ENCODE measurements at regions not wholly inside any gene's neighbourhood (a gene's known extent, or its start where the extent isn't known, plus 50 kb on each side); places are given as distances from the start of the nearest gene placed in this dataset.
"Not testable (repeated sequence)": the region's sequence is repeated elsewhere in the genome, so short reads cannot be mapped to it uniquely, and the experiment has no call there.

GRCh38 chrX:43448688-43449087 lies 207.4 kb upstream of the MAOA start:
- POLR2A ChIA-PET = no interaction called here

GRCh38 chrX:43450355-43450754 lies 205.7 kb upstream of the MAOA start:
- Mint-ChIP-seq H3K27ac (no peak overlapping the region), H3K4me3 (no peak overlapping the region), H3K9me3 (peaks cover 5% of the 10 kb centered on the region), H3K27me3 (no peaks in the 10 kb centered on the region), H3K4me1 (ENCODE audit: low read depth) (no peaks in the 10 kb centered on the region), H3K36me3 (ENCODE audit: low read depth) (no peaks in the 10 kb centered on the region)
- Histone ChIP-seq H3K4me3 (ENCODE audit: low read length) (no peak overlapping the region), H3K9me3 (ENCODE audit: control insufficient read depth in 1 of 2, insufficient read depth in 1 of 2, low read length in 2 of 2) (peaks cover 7 to 15% of the 10 kb centered on the region in 2 experiments), H3K4me1 (ENCODE audit: insufficient read depth, low read length) (no peaks in the 10 kb centered on the region), H3K27me3 (ENCODE audit: control insufficient read depth in 1 of 2, insufficient read depth in 2 of 2, low read length in 2 of 2) (no peaks in the 10 kb centered on the region), H3K27ac (ENCODE audit: low read depth in 1 of 2, low read length in 2 of 2) (no peak overlapping the region), H3K36me3 (ENCODE audit: insufficient read depth, low read length) (no peaks in the 10 kb centered on the region)
- ATAC-seq (ENCODE audit: poor library complexity) = no peak
- intact Hi-C loops (cut with DNase I, micrococcal nuclease) = no loop called here
- TF ChIP-seq CTCF (IDR thresholded peaks at IDR 0.05) = no peak
- ChIA-PET POLR2A (no interaction called here), CTCF (no interaction called here)
- no peak for DNase-seq

More at GRCh38 chrX:43448688-43449087, 207.4 kb upstream of the MAOA start:
- H3K9me3 ChIP-seq (ENCODE audit: control insufficient read depth in 1 of 2, insufficient read depth in 1 of 2, low read length in 2 of 2) = peaks cover 7 to 15% of the 10 kb centered on the region in 2 experiments
- Mint-ChIP-seq H3K4me1 (ENCODE audit: low read depth) (no peaks in the 10 kb centered on the region), H3K9me3 (peaks cover 5% of the 10 kb centered on the region), H3K27me3 (peaks cover 4% of the 10 kb centered on the region), H3K4me3 (no peak overlapping the region), H3K36me3 (ENCODE audit: low read depth) (no peaks in the 10 kb centered on the region), H3K27ac (no peak overlapping the region)
- H3K36me3 ChIP-seq (ENCODE audit: insufficient read depth, low read length) = no peaks in the 10 kb centered on the region
- intact Hi-C loops (cut with DNase I, micrococcal nuclease) = no loop called here
- no peak overlapping the region for H3K4me3 ChIP-seq (ENCODE audit: low read length)
- DNase-seq (no peak), ATAC-seq (ENCODE audit: poor library complexity) (no peak)
- H3K27me3 ChIP-seq (ENCODE audit: control insufficient read depth in 1 of 2, insufficient read depth in 2 of 2, low read length in 2 of 2) = no peaks in the 10 kb centered on the region
- no peaks in the 10 kb centered on the region for H3K4me1 ChIP-seq (ENCODE audit: insufficient read depth, low read length)
- CTCF ChIA-PET = no interaction called here
- no peak overlapping the region for H3K27ac ChIP-seq (ENCODE audit: low read depth in 1 of 2, low read length in 2 of 2)
- no peak for TF ChIP-seq CTCF (IDR thresholded peaks at IDR 0.05)

- H3K4me1 Mint-ChIP-seq (ENCODE audit: low read depth); POLR2A ChIA-PET; H3K36me3 Mint-ChIP-seq (ENCODE audit: low read depth); intact Hi-C loops (cut with DNase I, micrococcal nuclease); H3K4me3 ChIP-seq (ENCODE audit: low read length); ATAC-seq (ENCODE audit: poor library complexity); H3K27me3 Mint-ChIP-seq; H3K36me3 ChIP-seq (ENCODE audit: insufficient read depth, low read length); H3K27me3 ChIP-seq (ENCODE audit: control insufficient read depth in 1 of 2, insufficient read depth in 2 of 2, low read length in 2 of 2); H3K27ac Mint-ChIP-seq; CTCF ChIA-PET; H3K4me3 Mint-ChIP-seq; DNase-seq; H3K4me1 ChIP-seq (ENCODE audit: insufficient read depth, low read length); H3K27ac ChIP-seq (ENCODE audit: low read depth in 1 of 2, low read length in 2 of 2); H3K9me3 Mint-ChIP-seq: not testable (repeated sequence)
- peaks cover 7 to 15% of the 10 kb centered on the region in 2 experiments for H3K9me3 ChIP-seq (ENCODE audit: control insufficient read depth in 1 of 2, insufficient read depth in 1 of 2, low read length in 2 of 2)
These were observed 204.0 kb upstream of the MAOA start for GRCh38 chrX:43451976-43452686.

GRCh38 chrX:43456063-43456462 lies 200.0 kb upstream of the MAOA start:
- Histone ChIP-seq H3K9me3 (ENCODE audit: control insufficient read depth in 1 of 2, insufficient read depth in 1 of 2, low read length in 2 of 2) (peaks cover 6 to 7% of the 10 kb centered on the region in 2 experiments), H3K4me1 (ENCODE audit: insufficient read depth, low read length) (no peaks in the 10 kb centered on the region), H3K27me3 (ENCODE audit: control insufficient read depth in 1 of 2, insufficient read depth in 2 of 2, low read length in 2 of 2) (no peaks in the 10 kb centered on the region), H3K27ac (ENCODE audit: low read depth in 1 of 2, low read length in 2 of 2) (no peak overlapping the region), H3K36me3 (ENCODE audit: insufficient read depth, low read length) (no peaks in the 10 kb centered on the region), H3K4me3 (ENCODE audit: low read length) (no peak overlapping the region)
- ATAC-seq (ENCODE audit: poor library complexity) (no peak), DNase-seq (no peak)
- no peak overlapping the region for H3K27ac Mint-ChIP-seq
- intact Hi-C loops (cut with DNase I, micrococcal nuclease) = no loop called here
- no peaks in the 10 kb centered on the region for H3K4me1 Mint-ChIP-seq (ENCODE audit: low read depth)
- peaks cover 5% of the 10 kb centered on the region for H3K27me3 Mint-ChIP-seq
- H3K9me3 Mint-ChIP-seq = no peaks in the 10 kb centered on the region
- no peaks in the 10 kb centered on the region for H3K36me3 Mint-ChIP-seq (ENCODE audit: low read depth)
- ChIA-PET CTCF (no interaction called here), POLR2A (no interaction called here)
- no peak overlapping the region for H3K4me3 Mint-ChIP-seq
- no peak for TF ChIP-seq CTCF (IDR thresholded peaks at IDR 0.05)
